PC-9 (cell line): ENCODE measurements at regions not wholly inside any gene's neighbourhood (a gene's known extent, or its start where the extent isn't known, plus 50 kb on each side); places are given as distances from the start of the nearest gene placed in this dataset.

Experiments used
- CTCF ChIP-seq: fragments of 200-600 bp; sonication (generic); conservative IDR thresholded peaks from 2 replicates; pipeline ENCODE4 v1.6.1; 2017; ENCODE audit warnings: mixed run types, antibody characterized with exemption, mild to moderate bottlenecking, moderate library complexity
- EZH2 ChIP-seq: fragments of 200-600 bp; sonication (generic); IDR thresholded peaks from 2 replicates; pipeline ENCODE4 v1.8.0; 2017; ENCODE audit warnings: antibody characterized with exemption, low read depth

- TF ChIP-seq CTCF = no peak
- TF ChIP-seq EZH2 = no peak
Measured at GRCh38 chr11:36775130-36775529, 177.1 kb upstream of the RAG2 start.
